Esophagus mucosa (tissue), 1 donor: ENCODE measurements at regions not wholly inside any gene's neighbourhood (a gene's known extent, or its start where the extent isn't known, plus 50 kb on each side); places are given as distances from the start of the nearest gene placed in this dataset.
"Not testable (repeated sequence)": the region's sequence is repeated elsewhere in the genome, so short reads cannot be mapped to it uniquely, and the experiment has no call there.

Experiments
- ATAC-seq: fragments of 200-7000 bp; cut with Tn5 transposase; one replicate; pipeline ENCODE4 v1.9.1; 2020
- donor health status: DM: yes; HTN: yes; CAD: no.

DNA sequence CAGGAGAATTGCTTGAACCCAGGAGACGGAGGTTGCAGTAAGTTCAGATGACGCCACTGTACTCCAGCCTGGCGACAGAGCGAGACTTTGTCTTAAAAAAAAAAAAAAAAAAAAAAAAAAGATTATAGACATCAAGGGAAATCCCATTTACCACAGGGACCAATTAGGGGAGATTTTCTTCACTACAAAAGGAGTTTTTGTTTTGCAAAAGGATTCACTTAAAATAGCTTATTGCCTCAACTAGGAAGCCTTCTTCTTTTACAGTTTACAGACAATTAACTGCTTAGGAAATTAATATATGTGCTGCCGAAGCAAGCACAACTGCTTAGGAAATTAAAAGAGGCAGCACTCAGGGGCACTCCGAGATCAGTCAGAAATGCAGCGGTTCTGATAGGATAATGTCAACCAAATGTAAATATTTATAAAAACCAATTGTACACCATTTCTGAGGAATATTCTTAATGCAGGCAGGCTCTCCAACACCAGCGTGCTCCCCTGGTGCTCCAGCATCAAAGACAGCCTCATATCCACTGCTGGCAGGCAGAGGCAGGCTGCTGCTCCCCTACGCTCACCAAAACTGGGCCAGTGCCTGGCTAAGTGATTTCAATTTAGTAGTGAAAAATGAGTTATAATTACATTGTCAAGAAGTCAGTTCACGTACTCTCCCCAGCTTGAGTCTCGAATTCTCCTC, 107.9 kb upstream of the RAB4A start:
- ATAC-seq: no peak

DNA sequence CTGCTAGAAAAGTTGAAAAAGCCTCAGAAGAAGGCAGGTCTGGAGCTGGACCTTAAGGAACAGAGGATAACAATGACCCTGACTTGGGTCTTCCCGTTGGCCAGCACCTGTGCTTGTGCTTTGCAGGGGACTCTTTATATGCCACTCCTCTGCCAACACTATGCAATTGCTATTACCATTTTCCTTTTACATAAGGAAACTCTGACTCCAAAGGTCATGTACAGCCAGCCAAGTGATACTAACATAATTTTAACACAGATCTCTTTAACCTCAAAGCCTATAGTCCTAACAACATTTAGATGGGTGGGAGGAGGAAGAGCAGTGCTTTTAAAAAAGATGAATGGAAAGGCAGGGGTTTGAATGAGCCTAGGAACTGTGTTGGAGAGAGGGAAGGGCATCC, 106.6 kb upstream of the RAB4A start:
- ATAC-seq: no peak

DNA sequence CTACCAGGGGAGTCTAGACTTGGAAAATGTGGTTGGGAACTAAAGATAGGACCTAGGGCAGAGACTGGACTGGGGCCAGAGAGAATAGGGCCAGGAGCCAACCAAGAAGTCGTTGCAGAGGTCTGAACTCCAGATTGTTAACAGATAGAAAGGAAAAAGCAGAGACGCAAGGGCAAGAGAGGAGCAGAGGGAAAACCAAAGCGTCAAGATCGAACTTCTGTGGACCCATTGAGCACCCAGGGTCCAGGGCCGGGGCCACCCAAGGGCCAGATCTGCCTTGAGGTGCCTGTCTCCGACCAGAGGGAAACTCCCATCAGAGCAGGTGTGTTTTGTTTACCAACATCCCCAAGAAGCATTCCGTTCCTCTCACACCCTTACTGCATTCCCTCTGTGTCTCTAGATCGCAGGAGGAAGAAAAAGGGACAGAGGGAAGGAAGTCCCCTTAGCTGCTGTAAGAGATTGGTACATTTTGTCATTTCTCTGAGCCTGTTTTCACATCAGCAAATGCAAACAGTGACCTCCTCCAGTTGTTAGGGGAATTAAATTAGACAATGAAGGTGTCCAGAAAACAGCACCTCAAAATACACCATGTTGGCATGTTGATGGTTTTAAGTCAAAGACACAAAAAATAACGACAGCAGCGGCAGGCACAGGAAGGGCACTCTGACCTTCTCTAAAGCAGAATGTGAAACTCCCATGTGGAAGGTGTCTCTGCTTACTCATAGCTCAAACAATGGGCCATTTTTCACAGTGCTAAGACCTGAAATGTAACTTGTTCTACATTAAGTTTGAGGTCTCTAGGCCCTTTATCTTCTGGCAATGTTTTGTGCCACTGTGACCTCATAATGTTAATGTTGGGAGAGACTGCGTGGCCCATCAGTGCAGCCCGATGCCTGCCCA, 105.8 kb upstream of the RAB4A start:
- ATAC-seq: no peak

DNA sequence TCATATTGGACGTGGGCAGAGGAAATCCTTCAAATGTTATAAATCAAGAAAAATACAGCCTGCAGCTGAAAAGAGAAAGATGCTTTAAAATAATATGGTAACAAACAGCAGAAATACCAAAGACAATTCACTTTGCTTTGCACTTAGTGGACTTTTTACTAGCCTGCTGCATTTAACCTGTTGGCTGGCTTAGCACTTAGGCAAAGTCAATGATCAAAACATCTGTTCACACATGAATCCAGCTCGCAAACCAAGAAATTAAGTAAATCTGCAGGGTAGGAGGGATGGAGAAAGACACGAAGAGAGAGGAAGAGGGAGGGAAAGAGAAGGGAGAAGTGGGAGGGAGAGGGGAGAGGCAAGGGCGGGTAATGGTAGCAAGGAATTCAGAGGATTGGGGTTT, 103.6 kb upstream of the RAB4A start:
- no peak for ATAC-seq

DNA sequence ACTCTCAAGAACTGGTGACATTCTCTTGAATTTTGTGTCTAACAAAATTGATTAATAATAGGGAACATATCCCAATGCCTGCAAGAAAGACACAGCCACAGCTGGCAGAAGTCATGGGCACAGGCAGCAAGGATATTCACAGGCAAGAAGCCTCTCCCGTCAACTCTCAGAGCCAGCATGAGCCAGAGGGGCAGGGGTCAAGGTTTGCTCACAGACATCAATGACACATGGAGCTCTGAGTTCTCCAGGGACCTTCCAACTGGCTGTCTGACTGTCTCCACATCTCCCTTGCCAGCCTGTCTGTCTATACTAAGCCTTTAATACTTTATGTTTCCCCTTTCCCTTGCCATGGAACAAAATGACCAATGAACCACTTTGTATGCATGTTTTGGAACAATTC, 101.5 kb upstream of the RAB4A start:
- no peak for ATAC-seq

DNA sequence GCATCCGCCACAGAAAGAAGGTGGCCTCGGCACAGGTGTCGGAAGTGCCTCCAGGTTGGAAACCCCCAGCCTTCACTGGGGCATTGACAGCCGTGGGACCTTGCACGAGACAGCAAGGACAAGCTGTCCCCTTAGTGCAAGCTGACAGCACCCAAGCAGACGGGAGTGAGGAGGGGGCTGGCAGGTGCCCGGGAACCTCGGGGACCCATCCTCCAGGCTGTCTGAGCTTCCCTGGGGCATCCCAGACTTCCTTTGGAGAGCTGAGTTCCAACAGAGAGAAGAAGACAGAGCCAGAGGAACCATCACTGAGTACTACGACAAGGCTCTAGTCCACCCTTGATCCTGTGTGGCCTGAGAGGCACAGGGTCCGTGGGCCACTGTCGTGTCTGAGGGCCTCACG, 100.6 kb upstream of the RAB4A start:
- no peak for ATAC-seq

DNA sequence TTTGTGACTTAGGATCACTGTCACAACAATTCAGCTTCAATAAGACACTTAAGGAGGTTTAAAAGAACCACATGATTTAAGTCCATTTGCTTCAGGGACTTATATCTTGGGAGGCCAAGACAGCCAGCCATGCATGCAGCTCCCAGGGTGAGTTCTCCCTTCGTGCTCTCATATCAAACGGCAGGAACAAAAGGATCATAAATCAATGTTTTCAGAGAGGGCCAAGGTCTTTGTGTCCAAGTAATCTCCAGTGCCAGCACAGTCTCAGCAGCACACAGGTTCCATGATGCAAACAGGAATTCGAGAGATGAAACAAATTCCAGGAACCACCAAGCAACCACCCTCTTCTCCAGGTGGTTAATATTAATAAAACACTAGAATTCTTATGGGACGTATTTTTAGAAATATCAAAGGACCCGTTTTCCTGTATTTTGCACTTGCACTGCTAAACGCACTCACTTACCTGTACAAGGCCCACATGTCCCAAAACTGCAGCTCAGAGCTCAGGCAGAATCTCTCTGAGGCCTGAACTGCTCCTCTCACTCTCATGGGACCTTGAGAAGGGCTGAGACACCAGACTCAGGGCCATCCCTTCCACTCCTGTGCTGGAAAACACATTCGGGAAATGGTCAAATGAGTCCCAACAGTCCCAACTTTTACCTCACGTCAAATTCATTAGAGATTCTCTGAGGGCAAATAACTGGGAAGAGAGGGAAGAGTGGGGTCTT, 100.0 kb upstream of the RAB4A start:
- no peak for ATAC-seq

DNA sequence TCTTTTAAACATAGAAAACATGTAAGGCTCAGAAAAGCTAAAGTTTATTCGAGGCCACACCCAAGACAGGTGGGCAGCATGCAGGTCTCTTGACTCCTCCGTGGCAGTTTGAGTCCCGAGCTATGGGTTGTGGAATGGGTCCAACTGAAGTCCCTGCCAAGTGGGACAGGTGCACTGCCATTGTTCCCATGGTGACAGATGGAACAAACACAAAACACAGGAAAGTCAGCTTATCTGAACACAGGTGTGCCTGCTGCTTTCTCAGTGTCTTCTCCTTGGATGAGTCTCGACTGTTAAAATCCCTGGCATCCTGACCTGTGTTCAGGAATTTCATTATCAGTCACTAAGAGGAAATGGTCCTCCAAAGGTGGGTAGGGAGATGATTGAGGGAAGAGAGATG, 99.0 kb upstream of the RAB4A start:
- ATAC-seq: no peak

DNA sequence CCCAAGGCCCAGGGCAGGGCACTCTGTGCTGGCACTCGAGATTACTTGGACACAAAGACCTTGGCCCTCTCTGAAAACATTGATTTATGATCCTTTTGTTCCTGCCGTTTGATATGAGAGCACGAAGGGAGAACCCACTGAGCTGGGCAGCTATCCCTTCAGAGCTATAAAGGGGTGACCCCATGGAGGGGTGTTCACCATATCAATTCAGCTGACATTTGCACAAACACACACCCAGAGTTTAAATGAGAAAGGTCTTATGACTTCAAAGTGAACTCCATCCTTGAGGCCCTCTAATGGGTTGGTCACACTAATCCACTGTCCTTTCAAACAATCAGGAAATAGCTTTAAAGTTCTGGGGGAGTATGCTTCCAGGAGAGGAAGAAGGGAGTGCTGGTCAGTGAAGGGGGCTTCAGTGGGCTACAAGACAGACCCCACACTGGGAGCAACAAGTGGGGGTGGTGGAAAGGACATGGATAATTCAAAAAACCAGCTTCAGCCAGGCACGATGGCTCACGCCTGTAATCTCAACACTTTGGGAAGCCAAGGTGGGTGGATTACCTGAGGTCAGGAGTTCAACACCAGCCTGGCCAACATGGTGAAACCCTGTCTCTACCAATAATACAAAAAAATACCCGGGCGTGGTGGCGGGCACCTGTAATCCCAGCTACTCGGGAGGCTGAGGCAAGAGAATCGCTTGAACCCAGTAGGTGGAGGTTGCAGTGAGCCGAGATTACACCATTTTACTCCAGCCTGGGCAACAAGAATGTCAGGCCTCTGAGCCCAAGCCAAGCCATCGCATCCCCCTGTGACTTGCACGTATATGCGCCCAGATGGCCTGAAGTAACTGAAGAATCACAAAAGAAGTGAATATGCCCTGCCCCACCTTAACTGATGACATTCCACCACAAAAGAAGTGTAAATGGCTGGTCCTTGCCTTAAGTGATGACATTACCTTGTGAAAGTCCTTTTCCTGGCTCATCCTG, 97.1 kb upstream of the RAB4A start:
- ATAC-seq: not testable (repeated sequence)

DNA sequence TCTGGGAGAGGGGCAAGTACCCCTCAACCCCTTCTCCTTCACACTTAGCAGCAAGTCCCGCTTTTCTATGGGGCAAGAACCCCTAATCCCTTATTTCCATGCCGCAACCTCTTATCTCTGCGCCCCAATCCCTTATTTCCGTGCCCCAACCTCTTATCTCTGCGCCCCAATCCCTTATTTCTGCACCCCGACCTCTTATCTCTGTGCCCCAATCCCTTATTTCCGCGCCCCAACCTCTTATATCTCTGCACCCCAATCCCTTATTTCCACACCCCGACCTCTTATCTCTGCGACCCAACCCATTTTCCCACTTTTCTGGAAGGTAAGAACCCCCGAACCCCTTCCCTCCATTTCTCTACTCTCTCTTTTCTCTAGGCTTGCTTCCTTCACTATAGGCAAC, 95.6 kb upstream of the RAB4A start:
- ATAC-seq: not testable (repeated sequence)

DNA sequence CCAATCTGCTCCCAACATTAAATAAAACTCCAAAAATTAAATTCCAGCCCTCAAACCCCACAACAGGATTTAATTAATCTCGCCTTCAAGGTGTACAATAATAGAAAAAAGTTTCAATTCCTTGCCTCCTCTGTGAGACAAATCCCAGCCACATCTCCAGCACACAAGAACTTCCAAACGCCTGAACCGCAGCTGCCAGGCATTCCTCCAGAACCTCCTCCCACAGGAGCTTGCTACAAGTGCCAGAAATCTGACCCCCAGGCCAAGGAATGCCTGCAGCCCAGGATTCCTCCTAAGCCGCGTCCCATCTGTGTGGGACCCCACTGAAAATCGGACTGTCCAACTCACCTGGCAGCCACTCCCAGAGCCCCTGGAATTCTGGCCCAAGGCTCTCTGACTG, 94.5 kb upstream of the RAB4A start:
- ATAC-seq: not testable (repeated sequence)

DNA sequence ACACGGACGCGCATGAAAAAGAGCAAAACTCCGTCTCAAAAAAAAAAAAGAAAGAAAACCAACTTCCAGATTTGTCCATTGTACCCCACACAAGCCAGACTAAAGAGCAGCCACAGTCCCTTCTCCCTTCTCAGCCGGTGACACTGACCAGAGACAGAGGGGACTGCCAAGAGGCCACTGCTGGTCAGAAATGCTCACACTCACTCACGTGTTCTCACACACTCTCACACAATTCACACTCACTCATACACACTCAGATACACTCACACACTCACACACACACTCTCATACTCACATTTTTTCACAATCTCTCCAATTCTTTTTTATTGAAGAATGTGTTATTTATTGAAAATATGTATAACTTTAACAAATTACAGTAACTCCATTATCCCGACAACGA, 90.8 kb upstream of the RAB4A start:
- ATAC-seq: no peak

DNA sequence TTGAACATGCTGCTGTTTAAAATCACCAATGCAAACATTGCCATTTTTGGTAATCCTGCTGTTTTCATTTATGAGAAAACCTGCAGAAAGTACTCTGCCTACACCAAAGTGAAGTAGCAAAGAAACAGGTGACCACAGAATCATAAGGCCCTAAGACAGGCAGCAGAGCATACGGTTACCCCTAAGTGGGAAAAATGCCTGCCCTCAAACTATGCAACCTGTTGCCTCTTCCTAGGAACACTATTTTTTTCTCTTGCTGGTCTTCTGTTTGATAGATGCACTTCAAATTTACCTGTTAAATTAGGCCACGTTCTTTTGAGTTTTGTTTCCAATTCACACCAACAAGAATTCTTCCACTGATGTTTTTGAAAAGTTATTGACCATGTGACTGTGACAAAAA, 89.5 kb upstream of the RAB4A start:
- ATAC-seq: no peak

DNA sequence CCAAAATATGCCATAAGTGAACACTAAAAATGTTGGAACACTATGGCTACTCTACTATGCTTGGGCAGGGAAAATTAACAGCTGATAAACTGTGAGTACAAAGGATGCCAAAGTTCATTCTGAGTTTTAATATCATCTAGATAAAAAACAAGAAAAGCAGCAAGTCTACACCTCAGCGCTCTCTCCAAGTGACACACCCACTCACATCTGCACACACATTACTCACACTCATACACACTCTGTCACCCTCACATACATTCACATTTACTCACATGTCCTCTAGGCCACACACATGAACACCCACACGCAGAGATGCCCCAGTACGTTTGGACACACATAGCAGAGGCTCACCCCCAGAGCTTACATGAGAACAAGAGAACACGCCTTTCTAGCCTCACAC, 87.3 kb upstream of the RAB4A start:
- no peak for ATAC-seq

DNA sequence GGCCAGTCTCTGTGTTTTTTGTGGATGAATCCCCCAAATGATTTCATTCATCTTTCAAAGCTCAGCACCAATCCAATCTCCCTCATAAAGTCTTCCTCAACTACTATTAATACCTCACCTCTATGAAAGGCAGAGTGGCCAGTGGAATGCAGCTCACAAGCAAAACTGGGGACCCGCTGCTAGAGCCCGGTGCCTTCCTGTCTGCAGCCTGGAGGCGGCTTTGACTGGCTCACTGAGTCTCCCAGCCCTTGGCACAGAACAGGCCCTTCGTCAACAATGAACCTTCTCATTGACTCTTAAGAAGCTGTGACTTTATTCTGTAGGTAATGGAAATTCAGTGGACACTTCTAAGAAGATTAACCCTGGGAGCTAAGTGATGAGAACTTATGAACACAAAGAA, 86.8 kb upstream of the RAB4A start:
- no peak for ATAC-seq

DNA sequence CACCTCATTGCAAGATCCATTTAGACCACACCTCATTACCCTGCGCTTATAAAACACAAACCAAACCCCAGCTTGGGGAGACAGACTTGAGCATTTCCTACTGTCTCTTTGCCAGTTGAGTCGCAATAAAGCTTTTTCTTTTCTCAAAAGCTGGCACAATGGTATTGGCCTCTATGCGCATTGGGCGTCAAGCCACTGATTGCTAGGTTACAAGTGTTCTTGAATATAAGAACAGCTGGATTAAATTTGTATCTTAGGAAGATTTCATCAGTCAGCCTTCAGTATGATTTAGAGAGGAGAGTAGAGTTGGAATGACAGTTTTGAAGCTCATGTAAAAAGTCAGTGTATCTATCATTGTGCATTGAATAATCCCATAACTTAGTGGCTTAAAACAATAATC, 84.9 kb upstream of the RAB4A start:
- no peak for ATAC-seq

DNA sequence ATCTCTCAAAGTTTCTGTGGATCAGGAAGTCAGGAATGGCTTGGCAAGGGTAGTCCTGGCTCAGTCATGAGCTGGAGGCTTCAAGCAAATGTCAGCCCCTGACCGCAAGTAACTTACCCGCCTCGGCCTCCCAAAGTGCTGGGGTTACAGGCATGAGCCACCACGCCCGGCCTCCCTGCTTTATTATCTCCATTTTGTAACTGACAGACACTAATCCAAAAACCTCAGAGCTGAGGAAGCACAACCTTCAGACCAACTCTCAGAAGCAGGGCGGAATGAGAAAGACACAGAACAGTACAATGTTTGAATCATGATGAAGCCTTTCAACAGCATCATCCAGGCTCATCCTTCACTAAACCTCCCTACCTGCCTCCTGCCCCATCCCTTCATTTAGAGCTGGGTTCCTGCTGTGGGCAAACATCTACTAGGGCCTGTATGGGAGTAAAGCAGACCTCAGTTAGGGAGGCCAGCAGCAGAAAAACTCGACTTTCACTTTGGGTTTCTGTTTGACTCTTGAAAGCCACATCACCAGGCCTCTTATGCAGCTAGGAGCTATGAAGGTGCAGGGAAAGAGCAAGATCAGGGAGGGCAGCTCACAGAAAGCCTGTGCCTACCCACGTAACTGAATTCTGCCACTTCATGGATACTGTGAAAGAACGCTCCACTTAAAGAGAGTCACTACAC, 84.4 kb upstream of the RAB4A start:
- no peak for ATAC-seq

DNA sequence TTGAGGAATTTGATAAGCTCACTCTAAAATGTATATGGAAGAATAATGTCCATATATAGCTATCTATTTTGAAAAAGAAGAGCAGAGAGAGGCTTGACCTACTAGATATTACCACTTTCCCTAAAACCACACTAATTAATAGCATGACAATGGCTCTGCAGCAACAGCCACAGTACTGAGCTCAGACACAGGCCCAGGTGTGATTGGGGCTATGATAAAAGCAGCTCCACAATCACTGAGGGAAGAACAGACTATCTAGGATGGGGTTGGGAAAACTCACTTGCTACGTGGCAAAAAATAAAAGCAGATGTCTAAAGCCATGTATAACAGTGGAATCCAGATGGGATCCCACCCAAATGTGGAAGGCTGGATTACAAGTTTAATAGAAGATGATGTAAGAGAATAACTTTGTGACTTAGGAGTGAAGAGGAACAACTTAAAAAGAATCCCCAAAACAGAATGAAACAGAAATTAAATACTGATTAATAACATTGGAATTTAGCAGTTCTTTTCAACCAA, 80.8 kb upstream of the RAB4A start:
- no peak for ATAC-seq

DNA sequence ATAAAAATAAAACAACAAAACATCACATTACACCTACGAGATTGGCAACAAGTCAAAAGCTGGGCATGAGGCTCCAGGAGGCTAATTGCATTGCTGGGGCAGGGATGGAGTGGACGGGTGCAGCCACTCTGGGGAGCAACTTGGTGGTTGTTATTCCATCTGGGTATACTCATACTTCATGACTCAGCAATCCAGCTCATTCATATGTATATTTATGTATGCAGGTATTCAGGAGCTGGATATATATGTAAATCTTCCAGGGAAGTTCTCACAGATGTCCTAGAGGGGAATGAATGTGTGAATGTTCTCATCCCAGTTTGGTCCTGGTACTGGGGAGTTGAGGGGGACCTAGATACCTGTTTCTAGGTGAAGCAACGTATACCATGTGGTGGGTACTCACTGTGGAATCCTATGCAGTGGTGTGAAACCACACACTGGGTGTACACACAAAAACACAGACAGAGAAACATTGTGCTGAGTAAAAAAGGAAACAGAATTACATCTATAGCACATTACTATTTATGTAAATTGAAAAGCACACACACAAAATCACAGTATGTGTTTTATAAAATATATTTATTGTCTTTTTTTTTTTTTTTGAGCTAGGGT, 79.7 kb upstream of the RAB4A start:
- ATAC-seq: peak; percentile 74

DNA sequence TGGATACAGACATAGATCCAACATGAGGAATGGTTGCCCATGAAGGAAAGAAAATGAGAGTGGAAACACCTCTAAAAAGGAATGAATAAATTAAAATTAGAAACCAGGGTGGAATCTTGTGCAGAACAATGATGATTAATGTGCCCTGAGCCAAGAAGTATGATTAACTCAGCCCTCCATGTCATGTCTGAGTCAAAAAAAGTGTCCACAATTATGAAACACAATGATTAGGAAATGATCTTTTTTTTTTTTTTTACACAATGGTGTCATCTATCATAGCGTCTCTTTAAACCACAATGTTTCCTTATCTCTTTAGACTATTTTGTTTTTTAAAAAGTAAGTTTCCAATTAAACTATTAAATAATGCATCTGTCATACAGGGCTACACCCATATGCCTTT, 78.9 kb upstream of the RAB4A start:
- peak; percentile 79 for ATAC-seq

DNA sequence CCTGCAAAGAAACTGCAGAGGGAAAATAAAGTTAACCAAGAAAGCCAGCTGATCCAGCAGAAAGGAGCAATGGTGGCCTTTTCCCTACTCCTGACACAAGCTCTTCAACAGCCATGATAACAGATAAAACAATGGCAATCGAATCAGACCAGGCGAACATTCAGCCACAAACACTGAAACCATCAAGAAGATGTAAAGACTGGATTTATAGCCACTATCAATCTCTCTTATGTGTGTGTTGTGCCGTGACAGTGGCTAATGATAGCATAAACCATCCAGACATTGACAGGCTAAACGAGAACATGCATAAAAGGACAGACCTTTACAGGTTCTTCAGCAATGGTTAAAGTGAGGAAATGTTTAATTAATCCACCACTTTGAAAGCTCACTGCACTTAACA, 78.1 kb upstream of the RAB4A start:
- no peak for ATAC-seq
